Neural progenitor cell (in vitro differentiated cells): ENCODE measurements at regions not wholly inside any gene's neighbourhood (a gene's known extent, or its start where the extent isn't known, plus 50 kb on each side); places are given as distances from the start of the nearest gene placed in this dataset.

Source experiments
- DNase-seq: peaks from one replicate; pipeline ENCODE4 v3.0.0-alpha.2; 2016; ENCODE audit warnings: low spot score
- H2AFZ ChIP-seq: fragments of 200-600 bp; sonication (generic); replicated peaks from 2 replicates; pipeline ENCODE4 v1.6.1; 2016; ENCODE audit warnings: antibody characterized with exemption
- H3F3A ChIP-seq: fragments of 200-600 bp; sonication (generic); 2 replicates; pipeline ENCODE4 v1.6.1; 2016; ENCODE audit warnings: antibody characterized with exemption, low read depth
- H3K27ac ChIP-seq: fragments of 200-600 bp; sonication (generic); 2 replicates; pipeline ENCODE4 v1.5.1; 2016; ENCODE audit warnings: mild to moderate bottlenecking
- H3K27me3 ChIP-seq: fragments of 200-600 bp; sonication (generic); 2 replicates; pipeline ENCODE4 v1.6.1; 2016; ENCODE audit warnings: mild to moderate bottlenecking, moderate library complexity
- H3K36me3 ChIP-seq: fragments of 200-600 bp; sonication (generic); 2 replicates; pipeline ENCODE4 v1.5.1; 2016
- H3K4me1 ChIP-seq: fragments of 200-600 bp; sonication (generic); 2 replicates; pipeline ENCODE4 v1.6.1; 2016; ENCODE audit warnings: mixed run types
- H3K4me2 ChIP-seq: fragments of 200-600 bp; sonication (generic); 2 replicates; pipeline ENCODE4 v1.6.1; 2016
- H3K4me3 ChIP-seq: fragments of 200-600 bp; sonication (generic); 2 replicates; pipeline ENCODE4 v1.5.1; 2016
- H3K79me2 ChIP-seq: fragments of 200-600 bp; sonication (generic); 2 replicates; pipeline ENCODE4 v1.6.1; 2016; ENCODE audit warnings: low read depth
- H3K9ac ChIP-seq: fragments of 200-600 bp; sonication (generic); 2 replicates; pipeline ENCODE4 v1.6.1; 2016
- H3K9me3 ChIP-seq: fragments of 200-600 bp; sonication (generic); 2 replicates; pipeline ENCODE4 v1.5.1; 2016; ENCODE audit warnings: low read depth
- H4K20me1 ChIP-seq: fragments of 200-600 bp; sonication (generic); 2 replicates; pipeline ENCODE4 v1.6.1; 2016; ENCODE audit warnings: low read depth
- H3K27ac Mint-ChIP-seq: 3 replicates; pipeline ENCODE4 v1.8.0; 2021; ENCODE audit warnings: mixed read lengths
- H3K27me3 Mint-ChIP-seq: 2 replicates; pipeline ENCODE4 v1.8.0; 2022; ENCODE audit warnings: low read depth, mild to moderate bottlenecking, inconsistent platforms, moderate library complexity, mixed read lengths; ENCODE audit not compliant: insufficient read depth
- H3K36me3 Mint-ChIP-seq: 3 replicates; pipeline ENCODE4 v1.8.0; 2021; ENCODE audit warnings: mixed read lengths
- H3K4me1 Mint-ChIP-seq: 3 replicates; pipeline ENCODE4 v1.8.0; 2021; ENCODE audit warnings: mixed read lengths
- H3K4me3 Mint-ChIP-seq: 3 replicates; pipeline ENCODE4 v1.8.0; 2021; ENCODE audit warnings: mild to moderate bottlenecking, moderate library complexity, mixed read lengths
- H3K9me3 Mint-ChIP-seq: 3 replicates; pipeline ENCODE4 v1.8.0; 2020; ENCODE audit warnings: mixed read lengths
- CTCF ChIP-seq: fragments of 200-600 bp; sonication (generic); IDR thresholded peaks from 2 replicates; pipeline ENCODE4 v1.5.1; 2017; ENCODE audit warnings: antibody characterized with exemption, mild to moderate bottlenecking
- EZH2 ChIP-seq: fragments of 200-600 bp; sonication (generic); IDR thresholded peaks from 2 replicates; pipeline ENCODE4 v1.6.1; 2017; ENCODE audit warnings: antibody characterized with exemption, mild to moderate bottlenecking, moderate library complexity
- EZH2phosphoT487 ChIP-seq: fragments of 200-600 bp; sonication (generic); IDR thresholded peaks from 2 replicates; pipeline ENCODE4 v1.6.1; 2017; ENCODE audit warnings: antibody characterized with exemption

GRCh38 chr14:53896726-53897125 lies 59.9 kb downstream of the BMP4 start:
- H3K27ac ChIP-seq = no peak overlapping the region
- no peak overlapping the region for H3K9ac ChIP-seq
- no peaks in the 10 kb centered on the region for H3F3A ChIP-seq
- H4K20me1 ChIP-seq = no peaks in the 10 kb centered on the region
- no peaks in the 10 kb centered on the region for H3K27me3 Mint-ChIP-seq
- peaks cover 10% of the 10 kb centered on the region for H3K4me1 ChIP-seq
- H3K27ac Mint-ChIP-seq = no peak overlapping the region
- no peaks in the 10 kb centered on the region for H3K79me2 ChIP-seq
- no peaks in the 10 kb centered on the region for H3K9me3 ChIP-seq
- no peak for DNase-seq
- no peak overlapping the region for H3K4me3 ChIP-seq
- no peaks in the 10 kb centered on the region for H3K27me3 ChIP-seq
- H3K4me2 ChIP-seq = no peak overlapping the region
- H3K36me3 Mint-ChIP-seq = no peaks in the 10 kb centered on the region
- H3K36me3 ChIP-seq = no peaks in the 10 kb centered on the region
- no peak overlapping the region for H2AFZ ChIP-seq
- H3K4me3 Mint-ChIP-seq = no peak overlapping the region
- no peaks in the 10 kb centered on the region for H3K4me1 Mint-ChIP-seq
- H3K9me3 Mint-ChIP-seq = no peaks in the 10 kb centered on the region
- no peak for TF ChIP-seq EZH2phosphoT487

- Mint-ChIP-seq H3K4me3 (no peak overlapping the region), H3K36me3 (no peaks in the 10 kb centered on the region), H3K4me1 (no peaks in the 10 kb centered on the region), H3K27ac (no peak overlapping the region), H3K27me3 (no peaks in the 10 kb centered on the region), H3K9me3 (no peaks in the 10 kb centered on the region)
- Histone ChIP-seq H4K20me1 (no peaks in the 10 kb centered on the region), H2AFZ (no peak overlapping the region), H3K4me2 (no peak overlapping the region), H3K27me3 (no peaks in the 10 kb centered on the region), H3K9me3 (no peaks in the 10 kb centered on the region), H3F3A (no peaks in the 10 kb centered on the region), H3K4me1 (peaks cover 17% of the 10 kb centered on the region), H3K79me2 (no peaks in the 10 kb centered on the region), H3K9ac (no peak overlapping the region), H3K4me3 (no peak overlapping the region), H3K27ac (no peak overlapping the region), H3K36me3 (no peaks in the 10 kb centered on the region)
- no peak for DNase-seq
- no peak for TF ChIP-seq CTCF
- TF ChIP-seq EZH2 = no peak
- no peak for TF ChIP-seq EZH2phosphoT487
Measured at GRCh38 chr14:53894456-53894855, 62.2 kb downstream of the BMP4 start.

- Mint-ChIP-seq H3K27ac (no peak overlapping the region), H3K9me3 (no peaks in the 10 kb centered on the region), H3K4me1 (no peaks in the 10 kb centered on the region), H3K36me3 (no peaks in the 10 kb centered on the region), H3K27me3 (no peaks in the 10 kb centered on the region), H3K4me3 (no peak overlapping the region)
- Histone ChIP-seq H3K9ac (no peak overlapping the region), H3K79me2 (no peaks in the 10 kb centered on the region), H3K9me3 (no peaks in the 10 kb centered on the region), H2AFZ (peak overlapping the region; percentile 42), H3F3A (no peaks in the 10 kb centered on the region), H3K36me3 (no peaks in the 10 kb centered on the region), H3K4me3 (no peak overlapping the region), H3K27me3 (no peaks in the 10 kb centered on the region), H3K27ac (no peak overlapping the region), H3K4me1 (peaks cover 17% of the 10 kb centered on the region), H3K4me2 (no peak overlapping the region), H4K20me1 (no peaks in the 10 kb centered on the region)
- no peak for DNase-seq
- TF ChIP-seq CTCF (no peak), EZH2 (no peak), EZH2phosphoT487 (no peak)
Measured at GRCh38 chr14:53893374-53893773, 63.3 kb downstream of the BMP4 start.

GRCh38 chr14:53890611-53891101 lies 66.0 kb downstream of the BMP4 start:
- Histone ChIP-seq H3K4me1 (peaks cover 17% of the 10 kb centered on the region), H4K20me1 (no peaks in the 10 kb centered on the region), H2AFZ (peak overlapping the region; percentile 85), H3K4me2 (no peak overlapping the region), H3K79me2 (no peaks in the 10 kb centered on the region), H3K36me3 (no peaks in the 10 kb centered on the region), H3K9ac (no peak overlapping the region), H3F3A (no peaks in the 10 kb centered on the region), H3K9me3 (no peaks in the 10 kb centered on the region), H3K27ac (no peak overlapping the region), H3K4me3 (no peak overlapping the region), H3K27me3 (no peaks in the 10 kb centered on the region)
- Mint-ChIP-seq H3K4me3 (no peak overlapping the region), H3K9me3 (no peaks in the 10 kb centered on the region), H3K27ac (no peak overlapping the region), H3K36me3 (no peaks in the 10 kb centered on the region), H3K27me3 (no peaks in the 10 kb centered on the region), H3K4me1 (no peaks in the 10 kb centered on the region)
- peak; percentile 49 for DNase-seq
- TF ChIP-seq CTCF (no peak), EZH2phosphoT487 (no peak), EZH2 (no peak)
